H9 (cell line): ENCODE measurements at regions not wholly inside any gene's neighbourhood (a gene's known extent, or its start where the extent isn't known, plus 50 kb on each side); places are given as distances from the start of the nearest gene placed in this dataset.

Source experiments
- DNase-seq: peaks from one replicate; pipeline ENCODE4 v3.0.0-alpha.2; 2017
- H2AFZ ChIP-seq: one replicate; pipeline ENCODE4 v1.6.1; 2013; ENCODE audit warnings: mild to moderate bottlenecking, low read length, control low read depth, moderate library complexity
- H2AK5ac ChIP-seq: 2 replicates; pipeline ENCODE4 v1.6.1; 2013; ENCODE audit warnings: low read length, control low read depth, mixed read lengths; ENCODE audit not compliant: insufficient read length
- H2BK120ac ChIP-seq: one replicate; pipeline ENCODE4 v1.6.1; 2013; ENCODE audit warnings: low read depth, mild to moderate bottlenecking, low read length, control low read depth, inconsistent platforms; ENCODE audit not compliant: poor library complexity, severe bottlenecking
- H2BK12ac ChIP-seq: 2 replicates; pipeline ENCODE4 v1.6.1; 2013; ENCODE audit warnings: low read length, control low read depth, mixed read lengths, low read depth; ENCODE audit not compliant: insufficient read length
- H2BK15ac ChIP-seq: 2 replicates; pipeline ENCODE4 v1.6.1; 2013; ENCODE audit warnings: low read depth, low read length, control low read depth
- H2BK20ac ChIP-seq: one replicate; pipeline ENCODE4 v1.6.1; 2013; ENCODE audit warnings: low read depth, mild to moderate bottlenecking, low read length, control low read depth, inconsistent platforms; ENCODE audit not compliant: poor library complexity, severe bottlenecking
- H2BK5ac ChIP-seq: 2 replicates; pipeline ENCODE4 v1.6.1; 2013; ENCODE audit warnings: low read length, control low read depth, mixed read lengths; ENCODE audit not compliant: insufficient read length
- H3K14ac ChIP-seq: 2 replicates; pipeline ENCODE4 v1.6.1; 2013; ENCODE audit warnings: low read length, control low read depth; ENCODE audit not compliant: insufficient read depth
- H3K18ac ChIP-seq: 2 replicates; pipeline ENCODE4 v1.6.1; 2013; ENCODE audit warnings: low read depth, mild to moderate bottlenecking, mixed read lengths, low read length, control low read depth; ENCODE audit not compliant: insufficient read length
- H3K23ac ChIP-seq: 2 replicates; pipeline ENCODE4 v1.6.1; 2013; ENCODE audit warnings: low read length, control low read depth, mixed read lengths, low read depth; ENCODE audit not compliant: insufficient read length
- H3K23me2 ChIP-seq: 2 replicates; pipeline ENCODE4 v1.6.1; 2013; ENCODE audit warnings: low read depth, mild to moderate bottlenecking, mixed read lengths, low read length, control low read depth; ENCODE audit not compliant: insufficient read length, poor library complexity, severe bottlenecking
- H3K27ac ChIP-seq: 2 replicates; pipeline ENCODE4 v1.5.1; 2013; ENCODE audit warnings: low read length, control low read depth, mixed read lengths, low read depth; ENCODE audit not compliant: insufficient read length
- H3K27me3 ChIP-seq: 2 replicates; pipeline ENCODE4 v1.6.1; 2013; ENCODE audit warnings: low read length, control low read depth, inconsistent platforms; ENCODE audit not compliant: insufficient read depth
- H3K4ac ChIP-seq: 2 replicates; pipeline ENCODE4 v1.6.1; 2013; ENCODE audit warnings: low read depth, mild to moderate bottlenecking, control low read depth, inconsistent platforms, low read length, moderate library complexity
- H3K4me1 ChIP-seq: 2 replicates; pipeline ENCODE4 v1.6.1; 2013; ENCODE audit warnings: low read length, control low read depth, inconsistent platforms; ENCODE audit not compliant: insufficient read depth
- H3K4me2 ChIP-seq: 2 replicates; pipeline ENCODE4 v1.6.1; 2013; ENCODE audit warnings: low read length, control low read depth, mixed read lengths; ENCODE audit not compliant: insufficient read length, insufficient read depth
- H3K56ac ChIP-seq: 2 replicates; pipeline ENCODE4 v1.6.1; 2013; ENCODE audit warnings: low read depth, mild to moderate bottlenecking, mixed read lengths, low read length, control low read depth; ENCODE audit not compliant: insufficient read length
- H3K79me1 ChIP-seq: 2 replicates; pipeline ENCODE4 v1.6.1; 2013; ENCODE audit warnings: low read depth, mild to moderate bottlenecking, moderate library complexity, low read length, control low read depth, inconsistent platforms; ENCODE audit not compliant: insufficient read depth, poor library complexity, severe bottlenecking
- H3K79me2 ChIP-seq: 2 replicates; pipeline ENCODE4 v1.6.1; 2013; ENCODE audit warnings: low read length, control low read depth, inconsistent platforms; ENCODE audit not compliant: insufficient read depth
- H3K9ac ChIP-seq: 2 replicates; pipeline ENCODE4 v1.6.1; 2013; ENCODE audit warnings: low read length, control low read depth, mixed read lengths; ENCODE audit not compliant: insufficient read length; ENCODE audit errors: extremely low read depth
- H3K9me3 ChIP-seq: one replicate; pipeline ENCODE4 v1.6.1; 2013; ENCODE audit warnings: low read depth, low read length, inconsistent platforms; ENCODE audit not compliant: control insufficient read depth
- H3T11ph ChIP-seq: one replicate; pipeline ENCODE4 v1.6.1; 2013; ENCODE audit warnings: mild to moderate bottlenecking, low read length, control low read depth, inconsistent platforms
- H4K20me1 ChIP-seq: one replicate; pipeline ENCODE4 v1.6.1; 2013; ENCODE audit not compliant: control insufficient read depth, insufficient read length, insufficient read depth
- H4K5ac ChIP-seq: 2 replicates; pipeline ENCODE4 v1.6.1; 2013; ENCODE audit warnings: low read depth, mild to moderate bottlenecking, mixed read lengths, low read length, control low read depth; ENCODE audit not compliant: insufficient read length
- H4K8ac ChIP-seq: replicated peaks from 2 replicates; pipeline ENCODE4 v1.6.1; 2013; ENCODE audit warnings: low read length, control low read depth, mixed read lengths, low read depth; ENCODE audit not compliant: insufficient read length
- H4K91ac ChIP-seq: 2 replicates; pipeline ENCODE4 v1.6.1; 2013; ENCODE audit warnings: low read depth, mild to moderate bottlenecking, moderate library complexity, mixed read lengths, low read length, control low read depth; ENCODE audit not compliant: insufficient read length
- H3K27ac Mint-ChIP-seq, 3 experiments: 2 replicates in 2 of 3; 3 replicates in 1 of 3; pipeline ENCODE4 v1.8.0; 2020 to 2021; ENCODE audit warnings: mixed read lengths in 3 of 3, mild to moderate bottlenecking in 1 of 3, moderate library complexity in 1 of 3
- H3K27me3 Mint-ChIP-seq: 2 replicates; pipeline ENCODE4 v1.8.0; 2021; ENCODE audit warnings: low read depth, mild to moderate bottlenecking, moderate library complexity, mixed read lengths
- H3K36me3 Mint-ChIP-seq, 3 experiments: 2 replicates in 2 of 3; 3 replicates in 1 of 3; pipeline ENCODE4 v1.8.0; 2020 to 2021; ENCODE audit warnings: low read depth in 3 of 3, mixed read lengths in 3 of 3; ENCODE audit not compliant: insufficient read depth in 1 of 3
- H3K4me1 Mint-ChIP-seq, 2 experiments: 2 replicates each; pipeline ENCODE4 v1.8.0; 2020; ENCODE audit warnings: mixed read lengths in 2 of 2
- H3K4me3 Mint-ChIP-seq, 2 experiments: 2 replicates in 1 of 2; 3 replicates in 1 of 2; pipeline ENCODE4 v1.8.0; 2020 to 2021; ENCODE audit warnings: mild to moderate bottlenecking in 2 of 2, mixed read lengths in 2 of 2, moderate library complexity in 1 of 2
- H3K9me3 Mint-ChIP-seq, 2 experiments: 2 replicates in 1 of 2; 3 replicates in 1 of 2; pipeline ENCODE4 v1.8.0; 2020; ENCODE audit warnings: mild to moderate bottlenecking in 2 of 2, mixed read lengths in 2 of 2, moderate library complexity in 1 of 2
- CTCF ChIP-seq: fragments of 200-600 bp; sonication (generic); conservative IDR thresholded peaks from 3 replicates; pipeline ENCODE4 v1.8.0; 2021; ENCODE audit warnings: antibody characterized with exemption, mild to moderate bottlenecking
- WGBS: extraction: QIAGEN DNeasy Blood & Tissue Kit; methylation state at CpG from one replicate; pipeline ENCODE4 v1.1.7; 2013; ENCODE audit warnings: missing lambda C conversion rate, low lambda C conversion rate, mixed read lengths; ENCODE audit not compliant: insufficient read length; ENCODE audit errors: extremely low coverage; 5-methylcytosine and 5-hydroxymethylcytosine counted together

GRCh38 chr2:59583173-59583765 lies 970.2 kb downstream of the BCL11A start:
- H3K9me3 ChIP-seq: no peaks in the 10 kb centered on the region
- H2BK5ac ChIP-seq: no peak overlapping the region
- H3K27me3 Mint-ChIP-seq: no peaks in the 10 kb centered on the region
- no peak overlapping the region for H4K91ac ChIP-seq
- DNase-seq: no peak
- H3K4me3 Mint-ChIP-seq: no peak overlapping the region
- H3K36me3 Mint-ChIP-seq: no peaks in the 10 kb centered on the region
- H3K79me2 ChIP-seq: no peaks in the 10 kb centered on the region
- H3K4me1 Mint-ChIP-seq: peaks cover 4% of the 10 kb centered on the region in 2 experiments; a peak in 3 of 4 replicates
- H4K5ac ChIP-seq: no peak overlapping the region
- H3K23me2 ChIP-seq: no peaks in the 10 kb centered on the region
- no peak overlapping the region for H2AK5ac ChIP-seq
- no peak overlapping the region for H2BK15ac ChIP-seq
- no peak overlapping the region for H3K27ac ChIP-seq
- H4K20me1 ChIP-seq: no peaks in the 10 kb centered on the region
- H3K18ac ChIP-seq: no peak overlapping the region
- no peaks in the 10 kb centered on the region for H3K79me1 ChIP-seq
- H3K23ac ChIP-seq: no peak overlapping the region
- no peaks in the 10 kb centered on the region for H3K4me1 ChIP-seq
- H2AFZ ChIP-seq: no peak overlapping the region
- no peak overlapping the region for H3K9ac ChIP-seq
- no peaks in the 10 kb centered on the region for H3K9me3 Mint-ChIP-seq
- no peak overlapping the region for H3K4me2 ChIP-seq
- no peak overlapping the region for H3T11ph ChIP-seq
- no peak for TF ChIP-seq CTCF
- H2BK20ac ChIP-seq: no peak overlapping the region
- H4K8ac ChIP-seq: no peak overlapping the region
- WGBS: no CpG with 5 or more reads among the region's 3 CpGs
- no peak overlapping the region for H3K27ac Mint-ChIP-seq
- no peaks in the 10 kb centered on the region for H3K27me3 ChIP-seq
- H3K4ac ChIP-seq: no peak overlapping the region
- H2BK12ac ChIP-seq: no peak overlapping the region
- no peak overlapping the region for H2BK120ac ChIP-seq
- no peak overlapping the region for H3K14ac ChIP-seq
- no peak overlapping the region for H3K56ac ChIP-seq
